NCI-H1105 (cell line): ENCODE measurements at regions not wholly inside any gene's neighbourhood (a gene's known extent, or its start where the extent isn't known, plus 50 kb on each side); places are given as distances from the start of the nearest gene placed in this dataset.
"Not testable (repeated sequence)": the region's sequence is repeated elsewhere in the genome, so short reads cannot be mapped to it uniquely, and the experiment has no call there.

ENCODE experiments used
- DNase-seq: peaks from one replicate; lab custom pipeline; 2025; lab: John Stamatoyannopoulos, UW

- DNase-seq: no peak
Observed at GRCh38 chr4:118410138-118410537, 57.3 kb upstream of the PRSS12 start.

GRCh38 chr4:118417325-118417724 lies 64.5 kb upstream of the PRSS12 start:
- DNase-seq: no peak

DNA sequence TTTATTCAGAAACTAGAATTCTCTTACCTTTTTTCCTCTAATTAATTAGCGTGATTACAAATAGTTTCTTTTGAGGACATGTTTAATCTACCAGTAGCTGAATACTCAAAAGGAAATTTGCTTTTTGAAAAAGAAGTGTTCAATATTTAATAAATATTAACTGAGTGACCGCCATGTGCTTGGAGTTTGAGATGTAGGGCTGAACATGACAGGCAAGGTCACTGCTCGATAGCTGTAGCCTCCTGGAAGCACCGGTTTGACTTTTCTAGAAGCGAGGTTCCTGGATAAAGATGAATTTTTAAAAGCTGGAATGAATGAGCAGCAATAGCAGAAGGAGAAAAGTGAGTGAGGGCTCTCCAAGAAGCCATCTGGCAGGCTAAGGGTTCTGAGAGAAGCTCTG lies 65.0 kb upstream of the PRSS12 start:
- not testable (repeated sequence) for DNase-seq

GRCh38 chr4:118418396-118418795 lies 65.6 kb upstream of the PRSS12 start:
- DNase-seq: not testable (repeated sequence)

DNA sequence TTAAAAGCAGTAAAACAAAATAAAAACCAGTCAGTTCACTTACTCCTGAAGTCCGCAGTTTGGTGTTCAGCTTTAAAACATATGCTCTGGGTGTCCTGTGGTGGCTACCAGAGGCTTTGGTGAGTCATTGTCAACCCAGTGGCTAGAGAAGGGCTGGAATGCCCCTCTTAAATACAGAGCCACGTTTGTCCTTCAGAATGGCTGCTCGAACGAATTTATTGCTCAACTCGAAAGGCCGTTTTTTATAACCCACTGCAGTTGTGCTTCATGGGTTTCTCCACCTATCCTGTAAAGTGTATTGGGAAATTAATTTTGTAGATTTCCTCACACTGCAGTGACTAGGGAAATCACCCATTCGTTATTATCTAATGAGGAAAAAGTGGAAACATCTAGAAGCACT lies 66.8 kb upstream of the PRSS12 start:
- DNase-seq: not testable (repeated sequence)

GRCh38 chr4:118424062-118424461 lies 71.3 kb upstream of the PRSS12 start:
- not testable (repeated sequence) for DNase-seq

DNA sequence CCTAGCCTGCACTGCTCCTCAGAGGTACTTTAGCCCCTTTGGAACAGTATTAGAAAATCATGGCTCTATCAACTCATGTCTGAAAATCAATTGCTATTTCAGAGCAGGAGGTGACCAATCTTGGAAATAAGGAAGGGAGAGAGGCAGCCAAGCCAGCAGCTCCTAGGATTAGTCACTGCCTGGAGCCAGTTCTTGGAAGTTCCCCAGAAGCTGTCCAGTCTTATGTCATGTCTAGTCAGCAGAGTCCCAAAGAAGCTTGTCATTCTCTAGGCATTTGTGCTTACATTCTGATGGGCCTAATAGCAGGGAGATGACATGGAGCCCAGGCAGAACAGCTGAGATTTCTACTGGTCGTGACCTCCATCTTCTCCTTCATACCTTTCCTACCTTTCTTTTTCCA lies 76.1 kb upstream of the PRSS12 start:
- DNase-seq: not testable (repeated sequence)

- DNase-seq: not testable (repeated sequence)
Observed at GRCh38 chr4:118432359-118432758, 79.6 kb upstream of the PRSS12 start.

- not testable (repeated sequence) for DNase-seq
Observed at GRCh38 chr4:118433612-118434375, 81.0 kb upstream of the PRSS12 start.

- DNase-seq: not testable (repeated sequence)
Observed at GRCh38 chr4:118435415-118435814, 82.6 kb upstream of the PRSS12 start.

GRCh38 chr4:118442115-118442837 lies 89.5 kb upstream of the PRSS12 start:
- not testable (repeated sequence) for DNase-seq

- not testable (repeated sequence) for DNase-seq
Observed at GRCh38 chr4:118447397-118447796, 94.6 kb upstream of the PRSS12 start.

DNA sequence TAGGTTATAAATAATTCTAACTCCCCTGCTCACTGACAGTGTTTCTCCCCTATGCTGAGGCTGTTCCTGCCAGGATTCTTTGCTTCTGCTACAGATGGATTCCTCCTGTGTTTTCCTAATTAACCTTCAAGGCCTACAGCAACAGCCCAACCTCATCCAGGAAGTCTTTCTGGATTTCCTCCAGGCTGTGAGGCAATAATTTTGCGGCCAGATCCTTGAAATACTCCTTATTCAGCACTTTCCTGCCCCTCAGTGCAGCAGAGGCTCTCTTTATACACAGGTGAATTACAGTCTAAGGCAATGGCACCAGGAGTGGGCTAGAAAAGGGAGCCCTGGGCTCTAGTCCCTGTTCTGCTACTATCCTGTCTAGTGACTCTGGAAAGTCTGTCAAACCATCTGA lies 102.1 kb upstream of the PRSS12 start:
- DNase-seq: not testable (repeated sequence)

DNA sequence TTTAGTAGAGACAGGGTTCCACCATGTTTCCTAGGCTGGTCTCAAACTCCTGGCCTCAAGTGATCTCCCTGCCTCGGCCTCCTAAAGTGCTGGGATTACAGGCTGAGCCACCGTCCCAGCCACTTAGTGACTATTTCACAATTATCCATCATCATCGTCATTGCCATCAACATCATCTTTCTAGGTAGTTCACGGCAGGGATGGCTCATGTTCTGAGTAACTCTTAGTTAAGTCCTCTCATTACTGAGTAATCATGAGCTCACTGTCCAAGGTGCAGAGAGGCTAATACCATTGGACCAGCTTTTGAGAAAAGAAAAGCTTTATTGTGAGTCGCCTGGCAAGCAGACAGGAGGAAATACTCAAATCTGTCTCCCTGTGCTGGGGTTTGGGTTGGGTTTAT lies 108.6 kb upstream of the PRSS12 start:
- not testable (repeated sequence) for DNase-seq

DNA sequence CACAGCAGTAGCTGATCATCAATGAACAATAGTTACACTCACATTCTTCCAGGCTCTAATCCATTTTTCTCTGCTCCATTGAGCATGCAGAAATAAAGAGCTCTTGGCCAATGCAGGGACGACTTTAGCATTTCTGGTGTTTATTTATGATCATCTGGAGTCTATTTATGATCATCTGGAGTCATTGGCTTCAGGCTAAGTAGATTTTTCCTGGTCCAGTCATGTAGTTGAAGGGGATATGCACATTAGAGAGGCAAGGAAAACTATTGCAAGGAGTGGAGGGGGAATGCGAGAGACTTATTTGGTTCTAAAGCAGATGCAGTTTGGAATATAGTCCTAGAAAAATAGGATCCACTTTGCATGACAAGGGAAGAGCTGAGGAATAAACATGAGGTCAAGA lies 113.0 kb upstream of the PRSS12 start:
- not testable (repeated sequence) for DNase-seq

DNA sequence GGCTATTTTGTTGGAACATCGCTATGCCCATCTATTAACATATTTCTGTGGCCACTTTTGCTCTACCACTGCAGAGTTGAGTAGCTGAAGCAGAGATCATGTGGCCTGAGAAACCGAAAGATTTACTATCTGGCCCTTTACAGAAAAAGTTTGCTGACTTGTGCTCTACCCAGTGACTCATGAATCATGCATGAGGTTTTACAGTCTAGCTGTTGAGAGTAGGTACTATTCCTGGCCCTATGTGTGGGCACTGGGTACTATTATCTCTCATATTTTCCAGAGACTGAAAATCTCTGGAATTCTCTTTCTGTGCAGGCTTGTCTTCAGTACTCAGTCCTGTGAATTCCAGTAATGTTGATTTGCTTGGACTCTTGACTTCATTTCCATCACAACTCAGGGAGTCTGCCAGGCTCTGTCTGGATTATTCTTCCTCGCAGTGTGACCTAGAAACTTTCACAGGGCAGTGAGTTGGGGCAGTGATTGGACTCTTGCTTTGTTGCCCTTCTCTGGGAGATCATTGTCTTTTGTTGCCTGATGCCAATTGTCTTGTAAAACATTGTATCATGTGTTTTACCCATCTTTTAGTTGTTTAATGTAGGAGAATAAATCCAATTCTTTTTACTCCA lies 121.3 kb upstream of the PRSS12 start:
- not testable (repeated sequence) for DNase-seq

GRCh38 chr4:118474771-118475170 lies 122.0 kb upstream of the PRSS12 start:
- DNase-seq: not testable (repeated sequence)

- DNase-seq: not testable (repeated sequence)
Observed at GRCh38 chr4:118475901-118476300, 123.1 kb upstream of the PRSS12 start.

- not testable (repeated sequence) for DNase-seq
Observed at GRCh38 chr4:118477826-118478225, 125.0 kb upstream of the PRSS12 start.

DNA sequence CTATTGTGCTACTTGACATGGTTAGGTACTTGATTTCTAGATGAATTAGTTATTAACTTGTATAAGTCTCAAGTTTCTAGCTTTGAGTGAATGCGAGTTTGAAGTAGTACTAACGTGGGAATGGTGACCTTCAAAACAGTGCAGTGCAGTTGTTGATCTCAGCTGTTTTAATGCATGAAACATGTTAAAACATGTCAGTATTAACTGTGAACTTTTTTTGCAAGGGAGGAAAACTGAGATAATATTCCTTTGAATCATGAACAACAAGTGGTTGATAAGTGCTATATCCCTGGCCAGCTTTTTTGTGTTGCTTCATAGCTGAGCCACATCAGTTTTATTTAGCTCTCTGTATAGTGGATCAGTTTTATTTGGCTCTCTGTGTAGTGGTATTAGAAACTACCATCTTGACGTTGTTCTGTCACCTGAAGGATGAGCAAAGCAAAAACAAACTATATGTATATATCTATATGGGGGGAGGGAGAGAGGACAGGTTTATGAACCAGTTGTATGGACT lies 133.1 kb upstream of the PRSS12 start:
- not testable (repeated sequence) for DNase-seq

- DNase-seq: not testable (repeated sequence)
Observed at GRCh38 chr4:118492963-118493362, 140.2 kb upstream of the PRSS12 start.

- not testable (repeated sequence) for DNase-seq
Observed at GRCh38 chr4:118494437-118494836, 141.6 kb upstream of the PRSS12 start.
